Amygdala (tissue), 56 donors: ENCODE measurements at regions not wholly inside any gene's neighbourhood (a gene's known extent, or its start where the extent isn't known, plus 50 kb on each side); places are given as distances from the start of the nearest gene placed in this dataset.

Source experiments
- DNase-seq, 56 donors: peaks; one replicate each; lab custom pipeline; 2025; lab: John Stamatoyannopoulos, UW

GRCh38 chr18:55095584-55095983, 136.3 kb upstream of the CCDC68 start:
- no peak for DNase-seq

- DNase-seq = no peak
Measured at GRCh38 chr18:55093808-55094207, 134.5 kb upstream of the CCDC68 start.

- no peak for DNase-seq
Measured at GRCh38 chr18:55093295-55093694, 134.0 kb upstream of the CCDC68 start.

- DNase-seq = no peak
Measured at GRCh38 chr18:55092166-55092565, 132.9 kb upstream of the CCDC68 start.

GRCh38 chr18:55090564-55091188, 131.4 kb upstream of the CCDC68 start:
- DNase-seq = no peak

GRCh38 chr18:55089610-55090009, 130.3 kb upstream of the CCDC68 start:
- DNase-seq = no peak

GRCh38 chr18:55088561-55088960, 129.3 kb upstream of the CCDC68 start:
- peak in 1 of 56 donors; percentile 1 for DNase-seq

- no peak for DNase-seq
Measured at GRCh38 chr18:55088000-55088401, 128.7 kb upstream of the CCDC68 start.

- DNase-seq = no peak
Measured at GRCh38 chr18:55086906-55087305, 127.6 kb upstream of the CCDC68 start.

- no peak for DNase-seq
Measured at GRCh38 chr18:55085557-55086285, 126.5 kb upstream of the CCDC68 start.

GRCh38 chr18:55084550-55084949, 125.3 kb upstream of the CCDC68 start:
- DNase-seq = no peak

GRCh38 chr18:55083461-55083860, 124.2 kb upstream of the CCDC68 start:
- DNase-seq = no peak

- DNase-seq = no peak
Measured at GRCh38 chr18:55079481-55080355, 120.5 kb upstream of the CCDC68 start.

- no peak for DNase-seq
Measured at GRCh38 chr18:55079067-55079466, 119.8 kb upstream of the CCDC68 start.

- no peak for DNase-seq
Measured at GRCh38 chr18:55078303-55078932, 119.2 kb upstream of the CCDC68 start.

- DNase-seq = no peak
Measured at GRCh38 chr18:55076643-55077218, 117.5 kb upstream of the CCDC68 start.

- DNase-seq = no peak
Measured at GRCh38 chr18:55073834-55074233, 114.6 kb upstream of the CCDC68 start.

- no peak for DNase-seq
Measured at GRCh38 chr18:55073116-55073515, 113.9 kb upstream of the CCDC68 start.

GRCh38 chr18:55072698-55073097, 113.4 kb upstream of the CCDC68 start:
- DNase-seq = no peak

- no peak for DNase-seq
Measured at GRCh38 chr18:55072181-55072580, 112.9 kb upstream of the CCDC68 start.

- DNase-seq = peak in 1 of 56 donors; percentile 4
Measured at GRCh38 chr18:55069497-55069896, 110.2 kb upstream of the CCDC68 start.
